GM18499 (cell line): ENCODE measurements at regions not wholly inside any gene's neighbourhood (a gene's known extent, or its start where the extent isn't known, plus 50 kb on each side); places are given as distances from the start of the nearest gene placed in this dataset.

Experiments
- ATAC-seq: cut with Tn5 transposase; IDR thresholded peaks from one replicate; pipeline ENCODE4 v1.9.1; 2021; ENCODE audit warnings: moderate number of reproducible peaks; ENCODE audit not compliant: insufficient read depth, unreplicated experiment

- ATAC-seq = no peak
These were observed 94.6 kb upstream of the LGALSL start for GRCh38 chr2:64359171-64359891.

GRCh38 chr2:64359892-64360657 lies 93.9 kb upstream of the LGALSL start:
- ATAC-seq = peak; percentile 58

GRCh38 chr2:64361151-64361938 lies 92.6 kb upstream of the LGALSL start:
- no peak for ATAC-seq

GRCh38 chr2:64362562-64363026 lies 91.4 kb upstream of the LGALSL start:
- no peak for ATAC-seq

- no peak for ATAC-seq
These were observed 90.8 kb upstream of the LGALSL start for GRCh38 chr2:64363140-64363539.

- ATAC-seq = no peak
These were observed 90.1 kb upstream of the LGALSL start for GRCh38 chr2:64363848-64364247.

- ATAC-seq = no peak
These were observed 86.3 kb upstream of the LGALSL start for GRCh38 chr2:64367444-64368232.

- no peak for ATAC-seq
These were observed 84.3 kb upstream of the LGALSL start for GRCh38 chr2:64369706-64370105.

- ATAC-seq = no peak
These were observed 82.2 kb upstream of the LGALSL start for GRCh38 chr2:64371727-64372126.

- ATAC-seq = no peak
These were observed 79.3 kb upstream of the LGALSL start for GRCh38 chr2:64374686-64375085.

GRCh38 chr2:64376926-64377325 lies 77.0 kb upstream of the LGALSL start:
- ATAC-seq = no peak

- no peak for ATAC-seq
These were observed 74.8 kb upstream of the LGALSL start for GRCh38 chr2:64379186-64379585.

- no peak for ATAC-seq
These were observed 73.0 kb upstream of the LGALSL start for GRCh38 chr2:64380853-64381527.

- no peak for ATAC-seq
These were observed 70.9 kb upstream of the LGALSL start for GRCh38 chr2:64383016-64383591.

- ATAC-seq = no peak
These were observed 70.1 kb upstream of the LGALSL start for GRCh38 chr2:64383881-64384280.

- no peak for ATAC-seq
These were observed 67.3 kb upstream of the LGALSL start for GRCh38 chr2:64386676-64387075.

GRCh38 chr2:64390586-64390985 lies 63.4 kb upstream of the LGALSL start:
- ATAC-seq = no peak

GRCh38 chr2:64391424-64391823 lies 62.5 kb upstream of the LGALSL start:
- ATAC-seq = no peak

GRCh38 chr2:64391940-64392339 lies 62.0 kb upstream of the LGALSL start:
- no peak for ATAC-seq
